Right atrium auricular region (tissue), 2 donors: ENCODE measurements at regions not wholly inside any gene's neighbourhood (a gene's known extent, or its start where the extent isn't known, plus 50 kb on each side); places are given as distances from the start of the nearest gene placed in this dataset.

ENCODE experiments used
- DNase-seq: peaks from one replicate; pipeline ENCODE4 v3.0.0-alpha.2; 2019; ENCODE audit warnings: low spot score
- H3K27ac ChIP-seq, 2 donors: fragments of 200-600 bp; sonication (generic); 1 replicate in 1 of 2; 2 replicates in 1 of 2; pipeline ENCODE4 v1.5.1; 2016 to 2019
- H3K27me3 ChIP-seq, 2 donors: fragments of 200-600 bp; sonication (generic); one replicate each; pipeline versions ENCODE4 v1.5.1 to v1.6.0; 2017 to 2019
- H3K36me3 ChIP-seq: fragments of 200-600 bp; sonication (generic); one replicate; pipeline ENCODE4 v1.5.1; 2016
- H3K4me1 ChIP-seq, 2 donors: fragments of 200-600 bp; sonication (generic); one replicate each; pipeline versions ENCODE4 v1.5.1 to v1.6.0; 2017 to 2019
- H3K4me3 ChIP-seq, 2 donors: fragments of 200-600 bp; sonication (generic); 1 replicate in 1 of 2; 2 replicates in 1 of 2; pipeline ENCODE4 v1.5.1; 2017 to 2019; ENCODE audit warnings: mild to moderate bottlenecking in 1 of 2, moderate library complexity in 1 of 2
- H3K9me3 ChIP-seq, 2 donors: fragments of 200-600 bp; sonication (generic); one replicate each; pipeline ENCODE4 v1.5.1; 2019
- CTCF ChIP-seq, 2 donors: fragments of 200-600 bp; sonication (generic); IDR thresholded peaks; one replicate each; pipeline ENCODE4 v1.5.1; 2019; ENCODE audit warnings: antibody characterized with exemption in 2 of 2

GRCh38 chr1:177854951-177855350 is 114.9 kb downstream of the SEC16B start:
- no peaks in the 10 kb centered on the region for H3K36me3 ChIP-seq
- H3K4me1 ChIP-seq, result peaks cover 0 to 7% of the 10 kb centered on the region in 2 donors
- no peak for TF ChIP-seq CTCF (IDR thresholded peaks at IDR 0.05)
- peak overlapping the region in 1 of 2 donors; percentile 40 for H3K27ac ChIP-seq
- no peak for DNase-seq
- H3K4me3 ChIP-seq, result no peak overlapping the region
- no peaks in the 10 kb centered on the region for H3K27me3 ChIP-seq
- no peaks in the 10 kb centered on the region for H3K9me3 ChIP-seq

- no peak overlapping the region for H3K27ac ChIP-seq
- no peak for TF ChIP-seq CTCF (IDR thresholded peaks at IDR 0.05)
- no peaks in the 10 kb centered on the region for H3K27me3 ChIP-seq
- H3K36me3 ChIP-seq, result no peaks in the 10 kb centered on the region
- no peaks in the 10 kb centered on the region for H3K9me3 ChIP-seq
- DNase-seq, result no peak
- H3K4me1 ChIP-seq, result no peaks in the 10 kb centered on the region
- no peak overlapping the region for H3K4me3 ChIP-seq
Measured at GRCh38 chr1:177849579-177850290, 120.1 kb downstream of the SEC16B start.

GRCh38 chr1:177849130-177849529 is 120.7 kb downstream of the SEC16B start:
- DNase-seq, result no peak
- H3K27me3 ChIP-seq, result no peaks in the 10 kb centered on the region
- TF ChIP-seq CTCF (IDR thresholded peaks at IDR 0.05), result no peak

DNA sequence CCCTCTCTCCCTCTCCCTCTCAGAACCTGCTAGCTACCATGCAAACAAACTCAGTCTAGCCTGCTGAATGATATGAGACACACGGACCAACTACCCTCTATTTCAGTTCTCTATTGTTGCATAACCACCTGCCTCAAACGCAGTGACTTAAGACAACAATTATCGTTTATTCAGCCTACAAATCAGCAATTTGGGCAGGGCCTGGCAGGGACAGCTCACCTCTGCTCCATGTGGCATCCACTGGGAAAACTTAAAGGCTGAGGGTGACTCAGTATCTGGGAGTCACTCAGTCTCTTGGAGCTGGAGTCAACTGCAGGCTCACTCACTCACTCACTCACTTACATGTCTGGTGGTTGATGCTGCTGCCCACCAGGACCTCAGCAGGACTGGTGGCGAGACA is 121.3 kb downstream of the SEC16B start:
- Histone ChIP-seq H3K4me3 (no peak overlapping the region), H3K9me3 (no peaks in the 10 kb centered on the region), H3K4me1 (no peaks in the 10 kb centered on the region), H3K27me3 (no peaks in the 10 kb centered on the region), H3K27ac (no peak overlapping the region), H3K36me3 (no peaks in the 10 kb centered on the region)
- DNase-seq, result no peak
- TF ChIP-seq CTCF (IDR thresholded peaks at IDR 0.05), result no peak

More at GRCh38 chr1:177849130-177849529, 120.7 kb downstream of the SEC16B start:
- Histone ChIP-seq H3K4me3 (no peak overlapping the region), H3K9me3 (no peaks in the 10 kb centered on the region), H3K4me1 (no peaks in the 10 kb centered on the region), H3K36me3 (no peaks in the 10 kb centered on the region), H3K27ac (no peak overlapping the region)

DNA sequence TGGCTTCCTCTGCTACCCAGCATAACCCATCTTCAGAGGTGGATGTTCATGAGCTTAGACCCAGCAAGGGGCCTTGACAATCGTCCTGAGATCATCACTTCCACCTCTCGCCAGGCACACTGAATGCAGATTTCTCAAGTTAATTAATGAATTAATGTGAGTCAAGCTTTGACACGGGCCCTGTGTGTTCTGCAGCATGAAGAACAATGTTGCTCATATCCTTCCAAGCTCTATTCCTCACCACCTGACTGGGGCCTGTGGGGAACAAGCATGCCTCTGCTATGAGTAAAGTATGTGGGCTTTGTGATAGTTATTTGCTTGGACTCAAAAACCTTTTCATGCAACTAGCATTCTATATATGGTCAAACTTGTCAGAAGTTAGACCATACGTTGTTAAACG is 122.0 kb downstream of the SEC16B start:
- DNase-seq, result no peak
- no peak overlapping the region for H3K4me3 ChIP-seq

More for the DNA sequence above, 122.0 kb downstream of the SEC16B start:
- Histone ChIP-seq H3K27me3 (no peaks in the 10 kb centered on the region), H3K4me1 (no peaks in the 10 kb centered on the region), H3K9me3 (no peaks in the 10 kb centered on the region), H3K36me3 (no peaks in the 10 kb centered on the region), H3K27ac (no peak overlapping the region)
- no peak for TF ChIP-seq CTCF (IDR thresholded peaks at IDR 0.05)
